GM23248 (cell line): ENCODE measurements at regions not wholly inside any gene's neighbourhood (a gene's known extent, or its start where the extent isn't known, plus 50 kb on each side); places are given as distances from the start of the nearest gene placed in this dataset.

Experiments used
- EZH2 ChIP-seq: fragments of 200-600 bp; sonication (generic); IDR thresholded peaks from 2 replicates; pipeline ENCODE4 v1.6.1; 2018; ENCODE audit warnings: antibody characterized with exemption, mild to moderate bottlenecking; ENCODE audit not compliant: insufficient read depth, poor library complexity, severe bottlenecking
- EZH2phosphoT487 ChIP-seq: fragments of 200-600 bp; sonication (generic); IDR thresholded peaks from 2 replicates; pipeline ENCODE4 v1.6.1; 2018; ENCODE audit warnings: antibody characterized with exemption, moderate library complexity, mild to moderate bottlenecking, low read depth; ENCODE audit not compliant: insufficient read depth

DNA sequence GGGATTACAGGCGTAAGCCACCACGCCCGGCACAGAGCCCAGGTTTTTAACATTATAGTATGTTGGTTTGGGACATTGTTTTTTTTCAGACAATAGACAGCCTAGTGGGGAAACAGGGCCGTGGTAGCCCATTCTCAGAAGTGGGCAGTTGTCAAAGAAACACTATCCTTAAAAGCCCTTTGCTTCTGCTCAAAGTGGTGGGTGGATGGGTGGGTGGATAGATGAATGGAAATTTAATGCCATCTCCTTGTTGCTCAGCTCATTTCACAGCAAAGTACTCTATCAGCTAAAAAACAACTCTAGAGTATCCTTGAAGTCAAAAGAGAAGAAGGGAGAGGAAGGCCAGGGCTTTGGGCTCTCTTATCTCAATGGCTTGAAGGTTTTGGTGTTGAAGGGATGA, 137.8 kb downstream of the RRAGC start:
- TF ChIP-seq EZH2 (no peak), EZH2phosphoT487 (no peak)
